Mononuclear cell (primary cell): ENCODE measurements at regions not wholly inside any gene's neighbourhood (a gene's known extent, or its start where the extent isn't known, plus 50 kb on each side); places are given as distances from the start of the nearest gene placed in this dataset.

ENCODE experiments used
- H3K27me3 ChIP-seq: 2 replicates; pipeline ENCODE4 v1.6.0; 2011; ENCODE audit warnings: low read length, control low read depth; ENCODE audit not compliant: insufficient read depth
- H3K4me1 ChIP-seq: 2 replicates; pipeline ENCODE4 v1.5.1; 2011; ENCODE audit warnings: mild to moderate bottlenecking, low read length, control low read depth; ENCODE audit not compliant: insufficient read depth
- H3K4me3 ChIP-seq: 2 replicates; pipeline ENCODE4 v1.5.1; 2011; ENCODE audit warnings: mild to moderate bottlenecking, low read length, moderate library complexity
- H3K9me3 ChIP-seq: 2 replicates; pipeline ENCODE4 v1.5.1; 2011; ENCODE audit warnings: low read depth, mild to moderate bottlenecking, control low read depth, low read length

GRCh38 chr10:128471151-128471550 is 344.9 kb upstream of the MKI67 start:
- Histone ChIP-seq H3K4me3 (no peak overlapping the region), H3K9me3 (no peaks in the 10 kb centered on the region), H3K27me3 (no peaks in the 10 kb centered on the region), H3K4me1 (no peaks in the 10 kb centered on the region)

- H3K4me1 ChIP-seq = no peaks in the 10 kb centered on the region
- no peak overlapping the region for H3K4me3 ChIP-seq
- no peaks in the 10 kb centered on the region for H3K27me3 ChIP-seq
- H3K9me3 ChIP-seq = no peaks in the 10 kb centered on the region
Observed at GRCh38 chr10:128472196-128472595, 346.0 kb upstream of the MKI67 start.

GRCh38 chr10:128473396-128473795 is 347.2 kb upstream of the MKI67 start:
- H3K27me3 ChIP-seq = no peaks in the 10 kb centered on the region
- no peak overlapping the region for H3K4me3 ChIP-seq
- no peaks in the 10 kb centered on the region for H3K9me3 ChIP-seq
- no peaks in the 10 kb centered on the region for H3K4me1 ChIP-seq

GRCh38 chr10:128473911-128474310 is 347.7 kb upstream of the MKI67 start:
- Histone ChIP-seq H3K9me3 (no peaks in the 10 kb centered on the region), H3K27me3 (no peaks in the 10 kb centered on the region), H3K4me1 (no peaks in the 10 kb centered on the region), H3K4me3 (no peak overlapping the region)

GRCh38 chr10:128474571-128474970 is 348.3 kb upstream of the MKI67 start:
- H3K9me3 ChIP-seq = no peaks in the 10 kb centered on the region
- no peak overlapping the region for H3K4me3 ChIP-seq
- no peaks in the 10 kb centered on the region for H3K4me1 ChIP-seq
- H3K27me3 ChIP-seq = no peaks in the 10 kb centered on the region

- Histone ChIP-seq H3K9me3 (no peaks in the 10 kb centered on the region), H3K4me1 (no peaks in the 10 kb centered on the region), H3K27me3 (no peaks in the 10 kb centered on the region), H3K4me3 (no peak overlapping the region)
Observed at GRCh38 chr10:128475686-128476367, 349.6 kb upstream of the MKI67 start.

GRCh38 chr10:128476368-128476725 is 350.1 kb upstream of the MKI67 start:
- no peaks in the 10 kb centered on the region for H3K27me3 ChIP-seq

GRCh38 chr10:128476845-128477244 is 350.6 kb upstream of the MKI67 start:
- no peak overlapping the region for H3K4me3 ChIP-seq
- no peaks in the 10 kb centered on the region for H3K27me3 ChIP-seq

More at GRCh38 chr10:128476368-128476725, 350.1 kb upstream of the MKI67 start:
- Histone ChIP-seq H3K9me3 (no peaks in the 10 kb centered on the region), H3K4me3 (no peak overlapping the region), H3K4me1 (no peaks in the 10 kb centered on the region)

GRCh38 chr10:128480601-128481000 is 354.4 kb upstream of the MKI67 start:
- Histone ChIP-seq H3K4me1 (no peaks in the 10 kb centered on the region), H3K27me3 (no peaks in the 10 kb centered on the region), H3K4me3 (no peak overlapping the region), H3K9me3 (no peaks in the 10 kb centered on the region)

More at GRCh38 chr10:128476845-128477244, 350.6 kb upstream of the MKI67 start:
- Histone ChIP-seq H3K9me3 (no peaks in the 10 kb centered on the region), H3K4me1 (no peaks in the 10 kb centered on the region)

GRCh38 chr10:128481152-128481840 is 355.1 kb upstream of the MKI67 start:
- H3K4me3 ChIP-seq = no peak overlapping the region
- H3K4me1 ChIP-seq = no peaks in the 10 kb centered on the region
- no peaks in the 10 kb centered on the region for H3K27me3 ChIP-seq
- H3K9me3 ChIP-seq = no peaks in the 10 kb centered on the region

GRCh38 chr10:128482052-128482451 is 355.8 kb upstream of the MKI67 start:
- H3K9me3 ChIP-seq = no peaks in the 10 kb centered on the region
- H3K4me1 ChIP-seq = no peaks in the 10 kb centered on the region
- no peaks in the 10 kb centered on the region for H3K27me3 ChIP-seq
- no peak overlapping the region for H3K4me3 ChIP-seq

GRCh38 chr10:128483216-128483615 is 357.0 kb upstream of the MKI67 start:
- H3K4me1 ChIP-seq = no peaks in the 10 kb centered on the region
- no peaks in the 10 kb centered on the region for H3K27me3 ChIP-seq
- H3K4me3 ChIP-seq = no peak overlapping the region
- H3K9me3 ChIP-seq = no peaks in the 10 kb centered on the region

- H3K9me3 ChIP-seq = no peaks in the 10 kb centered on the region
- H3K4me1 ChIP-seq = no peaks in the 10 kb centered on the region
- no peaks in the 10 kb centered on the region for H3K27me3 ChIP-seq
- H3K4me3 ChIP-seq = no peak overlapping the region
Observed at GRCh38 chr10:128484041-128484440, 357.8 kb upstream of the MKI67 start.

- Histone ChIP-seq H3K4me1 (no peaks in the 10 kb centered on the region), H3K4me3 (no peak overlapping the region)
Observed at GRCh38 chr10:128485701-128486235, 359.5 kb upstream of the MKI67 start.

GRCh38 chr10:128487517-128487916 is 361.3 kb upstream of the MKI67 start:
- Histone ChIP-seq H3K9me3 (no peaks in the 10 kb centered on the region), H3K27me3 (no peaks in the 10 kb centered on the region), H3K4me1 (no peaks in the 10 kb centered on the region), H3K4me3 (no peak overlapping the region)

More at GRCh38 chr10:128485701-128486235, 359.5 kb upstream of the MKI67 start:
- H3K27me3 ChIP-seq = no peaks in the 10 kb centered on the region
- H3K9me3 ChIP-seq = no peaks in the 10 kb centered on the region
